ENCODE measurements at regions not wholly inside any gene's neighbourhood (a gene's known extent, or its start where the extent isn't known, plus 50 kb on each side); places are given as distances from the start of the nearest gene placed in this dataset.
A peak's percentile ranks its signal among the peaks of the same experiment; 100 is the strongest.
"Not testable (repeated sequence)": the region's sequence is repeated elsewhere in the genome, so short reads cannot be mapped to it uniquely, and the experiment has no call there.

GRCh38 chr20:30295967-30296366, 961.5 kb upstream of the DEFB115 start:
- not testable (repeated sequence) for DNase-seq (ENCODE audit: low read depth)

GRCh38 chr20:30297878-30298595, 959.4 kb upstream of the DEFB115 start:
- not testable (repeated sequence) for DNase-seq (ENCODE audit: low read depth)

GRCh38 chr20:30300220-30300642, 957.2 kb upstream of the DEFB115 start:
- DNase-seq (ENCODE audit: low read depth) = not testable (repeated sequence)

- DNase-seq (ENCODE audit: low read depth) = not testable (repeated sequence)
Measured at GRCh38 chr20:30302786-30303185, 954.7 kb upstream of the DEFB115 start.

- DNase-seq (ENCODE audit: low read depth) = not testable (repeated sequence)
Measured at GRCh38 chr20:30309938-30310337, 947.5 kb upstream of the DEFB115 start.

- DNase-seq (ENCODE audit: low read depth) = not testable (repeated sequence)
Measured at GRCh38 chr20:30310385-30310784, 947.1 kb upstream of the DEFB115 start.

- not testable (repeated sequence) for DNase-seq (ENCODE audit: low read depth)
Measured at GRCh38 chr20:30312220-30312619, 945.2 kb upstream of the DEFB115 start.

- not testable (repeated sequence) for DNase-seq (ENCODE audit: low read depth)
Measured at GRCh38 chr20:30313660-30314059, 943.8 kb upstream of the DEFB115 start.

GRCh38 chr20:30316063-30316462, 941.4 kb upstream of the DEFB115 start:
- DNase-seq (ENCODE audit: low read depth) = not testable (repeated sequence)

- DNase-seq (ENCODE audit: low read depth) = not testable (repeated sequence)
Measured at GRCh38 chr20:30316532-30317299, 940.7 kb upstream of the DEFB115 start.

- DNase-seq (ENCODE audit: low read depth) = not testable (repeated sequence)
Measured at GRCh38 chr20:30333744-30334143, 923.7 kb upstream of the DEFB115 start.

GRCh38 chr20:30337556-30337955, 919.9 kb upstream of the DEFB115 start:
- not testable (repeated sequence) for DNase-seq (ENCODE audit: low read depth)

- not testable (repeated sequence) for DNase-seq (ENCODE audit: low read depth)
Measured at GRCh38 chr20:30348932-30349331, 908.5 kb upstream of the DEFB115 start.

GRCh38 chr20:30356854-30357467, 900.5 kb upstream of the DEFB115 start:
- DNase-seq (ENCODE audit: low read depth) = not testable (repeated sequence)

GRCh38 chr20:30361756-30362155, 895.7 kb upstream of the DEFB115 start:
- not testable (repeated sequence) for DNase-seq (ENCODE audit: low read depth)

GRCh38 chr20:30376430-30376766, 881.1 kb upstream of the DEFB115 start:
- DNase-seq (ENCODE audit: low read depth) = not testable (repeated sequence)

- peak; percentile 33 for DNase-seq (ENCODE audit: low read depth)
Measured at GRCh38 chr20:30376767-30377658, 880.5 kb upstream of the DEFB115 start.

GRCh38 chr20:30378317-30378716, 879.1 kb upstream of the DEFB115 start:
- not testable (repeated sequence) for DNase-seq (ENCODE audit: low read depth)

GRCh38 chr20:30378721-30379120, 878.7 kb upstream of the DEFB115 start:
- not testable (repeated sequence) for DNase-seq (ENCODE audit: low read depth)

- not testable (repeated sequence) for DNase-seq (ENCODE audit: low read depth)
Measured at GRCh38 chr20:30384841-30385240, 872.6 kb upstream of the DEFB115 start.

- not testable (repeated sequence) for DNase-seq (ENCODE audit: low read depth)
Measured at GRCh38 chr20:30386099-30386498, 871.4 kb upstream of the DEFB115 start.

GRCh38 chr20:30387823-30388222, 869.6 kb upstream of the DEFB115 start:
- DNase-seq (ENCODE audit: low read depth) = not testable (repeated sequence)
